ENCODE measurements at regions not wholly inside any gene's neighbourhood (a gene's known extent, or its start where the extent isn't known, plus 50 kb on each side); places are given as distances from the start of the nearest gene placed in this dataset.

- no peak for TF ChIP-seq CTCF (IDR thresholded peaks at IDR 0.05; ENCODE audit: low read depth, low read length, missing control alignments)
- no peak overlapping the region for H3K4me3 ChIP-seq (replicated peaks; ENCODE audit: low read depth, low read length)
- no peak for DNase-seq (ENCODE audit: extremely low read depth, low read depth)
Observed at GRCh38 chr2:191618786-191619185, 59.1 kb upstream of the NABP1 start.

GRCh38 chr2:191620144-191620543 is 57.8 kb upstream of the NABP1 start:
- no peak overlapping the region for H3K4me3 ChIP-seq (replicated peaks; ENCODE audit: low read depth, low read length)
- no peak for TF ChIP-seq CTCF (IDR thresholded peaks at IDR 0.05; ENCODE audit: low read depth, low read length, missing control alignments)
- DNase-seq (ENCODE audit: extremely low read depth, low read depth) = no peak

- no peak for DNase-seq (ENCODE audit: extremely low read depth, low read depth)
Observed at GRCh38 chr2:191622374-191623320, 55.3 kb upstream of the NABP1 start.

GRCh38 chr2:191625016-191625415 is 52.9 kb upstream of the NABP1 start:
- no peak for TF ChIP-seq CTCF (IDR thresholded peaks at IDR 0.05; ENCODE audit: low read depth, low read length, missing control alignments)
- DNase-seq (ENCODE audit: extremely low read depth, low read depth) = no peak
- no peak overlapping the region for H3K4me3 ChIP-seq (replicated peaks; ENCODE audit: low read depth, low read length)

More at GRCh38 chr2:191622374-191623320, 55.3 kb upstream of the NABP1 start:
- no peak overlapping the region for H3K4me3 ChIP-seq (replicated peaks; ENCODE audit: low read depth, low read length)
- TF ChIP-seq CTCF (IDR thresholded peaks at IDR 0.05; ENCODE audit: low read depth, low read length, missing control alignments) = no peak

GRCh38 chr2:191625446-191625845 is 52.5 kb upstream of the NABP1 start:
- no peak for DNase-seq (ENCODE audit: extremely low read depth, low read depth)
- no peak overlapping the region for H3K4me3 ChIP-seq (replicated peaks; ENCODE audit: low read depth, low read length)
- TF ChIP-seq CTCF (IDR thresholded peaks at IDR 0.05; ENCODE audit: low read depth, low read length, missing control alignments) = no peak

- TF ChIP-seq CTCF (IDR thresholded peaks at IDR 0.05; ENCODE audit: low read depth, low read length, missing control alignments) = no peak
- DNase-seq (ENCODE audit: extremely low read depth, low read depth) = no peak
- H3K4me3 ChIP-seq (replicated peaks; ENCODE audit: low read depth, low read length) = no peak overlapping the region
Observed at GRCh38 chr2:191626497-191627151, 51.3 kb upstream of the NABP1 start.
